Endothelial cell of umbilical vein (primary cell): ENCODE measurements at regions not wholly inside any gene's neighbourhood (a gene's known extent, or its start where the extent isn't known, plus 50 kb on each side); places are given as distances from the start of the nearest gene placed in this dataset.

Experiments
- BruUV-seq: library from RNA; stranded (reverse); fragments of 400-500 nt; replicated peaks from 2 replicates; lab custom pipeline; 2021; lab: Mats Ljungman, UMichigan
- CTCF ChIA-PET: fragments of 300-600, 350-600 bp; sonication (Branson Sonifier 250); formaldehyde crosslinking; loops from one replicate; lab custom pipeline; 2021; ENCODE audit warnings: antibody characterized with exemption, inconsistent platforms; lab: Charles Lee
- POLR2A ChIA-PET: fragments of 300-600, 350-600 bp; sonication (Branson Sonifier 250); formaldehyde crosslinking; loops from one replicate; lab custom pipeline; 2021; ENCODE audit warnings: antibody characterized with exemption, inconsistent platforms; lab: Charles Lee
- DNase-seq: peaks from one replicate; pipeline ENCODE4 v3.0.0-alpha.2; 2011; ENCODE audit warnings: low read depth, low spot score
- FAIRE-seq: peaks from 2 replicates; lab custom pipeline; 2011; peaks lifted over from hg19 to GRCh38; lab: Jason Lieb, UNC
- H2AFZ ChIP-seq: 2 replicates; pipeline ENCODE4 v1.6.0; 2012; ENCODE audit warnings: low read depth, low read length, control low read depth, inconsistent platforms
- H3K27ac ChIP-seq: 2 replicates; pipeline ENCODE4 v1.5.1; 2011; ENCODE audit warnings: low read depth, mild to moderate bottlenecking, control low read depth, low read length, moderate library complexity; ENCODE audit not compliant: insufficient read depth
- H3K27me3 ChIP-seq, 2 experiments: 2 replicates each; pipeline versions ENCODE4 v1.6.0 to v1.6.1; 2011; ENCODE audit warnings: low read length in 2 of 2, mixed read lengths in 1 of 2; ENCODE audit not compliant: control insufficient read depth in 2 of 2, insufficient read depth in 2 of 2
- H3K36me3 ChIP-seq, 2 experiments: 2 replicates in 1 of 2; 3 replicates in 1 of 2; pipeline ENCODE4 v1.5.1; 2011; ENCODE audit warnings: low read length in 2 of 2, mild to moderate bottlenecking in 1 of 2, moderate library complexity in 1 of 2; ENCODE audit not compliant: control insufficient read depth in 2 of 2, insufficient read depth in 2 of 2; ENCODE audit errors: extremely low read depth in 1 of 2
- H3K4me1 ChIP-seq: 3 replicates; pipeline ENCODE4 v1.5.1; 2011; ENCODE audit warnings: mild to moderate bottlenecking, low read length; ENCODE audit not compliant: control insufficient read depth, insufficient read depth; ENCODE audit errors: extremely low read depth
- H3K4me2 ChIP-seq: 2 replicates; pipeline ENCODE4 v1.6.1; 2011; ENCODE audit warnings: low read length, control low read depth, mixed read lengths; ENCODE audit not compliant: insufficient read depth
- H3K4me3 ChIP-seq, 3 experiments: fragments of 200-600 bp in 1 of 3; sonication (generic), shearing (Covaris generic) in 1 of 3; replicated peaks in 1 of 3; 2 replicates each; pipeline ENCODE4 v1.5.1; 2011 to 2016; ENCODE audit warnings: control low read depth in 3 of 3, low read length in 3 of 3, mild to moderate bottlenecking in 2 of 3, inconsistent platforms in 1 of 3, low read depth in 1 of 3, moderate library complexity in 1 of 3; ENCODE audit not compliant: insufficient read depth in 1 of 3
- H3K79me2 ChIP-seq: 2 replicates; pipeline ENCODE4 v1.6.0; 2012; ENCODE audit warnings: low read length, inconsistent platforms; ENCODE audit not compliant: control insufficient read depth, insufficient read depth
- H3K9ac ChIP-seq: replicated peaks from 2 replicates; pipeline ENCODE3; 2011; ENCODE audit warnings: low read length, control low read depth; ENCODE audit not compliant: insufficient read depth; ENCODE audit errors: extremely low read depth
- H3K9me1 ChIP-seq: replicated peaks from 3 replicates; pipeline ENCODE4 v1.6.0; 2011; ENCODE audit warnings: mild to moderate bottlenecking, low read length; ENCODE audit not compliant: control insufficient read depth, insufficient read depth; ENCODE audit errors: extremely low read depth
- H3K9me3 ChIP-seq: replicated peaks from 2 replicates; pipeline ENCODE4 v1.5.1; 2012; ENCODE audit warnings: low read length, inconsistent platforms; ENCODE audit not compliant: control insufficient read depth, insufficient read depth
- H4K20me1 ChIP-seq: replicated peaks from 2 replicates; pipeline ENCODE3; 2011; ENCODE audit warnings: mild to moderate bottlenecking, low read length; ENCODE audit not compliant: control insufficient read depth, insufficient read depth; ENCODE audit errors: extremely low read depth
- EZH2 ChIP-seq: IDR thresholded peaks from 2 replicates; pipeline ENCODE4 v1.6.1; 2012; ENCODE audit warnings: borderline replicate concordance, low read depth, mild to moderate bottlenecking, moderate library complexity, low read length, inconsistent platforms; ENCODE audit not compliant: severe bottlenecking
- FOS ChIP-seq: IDR thresholded peaks from 2 replicates; pipeline ENCODE4 v1.6.1; 2011; ENCODE audit warnings: mild to moderate bottlenecking, low read length, moderate library complexity, borderline replicate concordance; ENCODE audit not compliant: insufficient read depth
- GATA2 ChIP-seq: IDR thresholded peaks from 2 replicates; pipeline ENCODE4 v1.7.0; 2011; ENCODE audit warnings: low read depth, mild to moderate bottlenecking, moderate library complexity, mixed read lengths, low read length; ENCODE audit not compliant: insufficient read length, insufficient read depth
- JUN ChIP-seq: IDR thresholded peaks from 2 replicates; pipeline ENCODE4 v1.6.1; 2011; ENCODE audit warnings: borderline replicate concordance, low read depth; ENCODE audit not compliant: insufficient read length, insufficient read depth
- MYC ChIP-seq: IDR thresholded peaks from one replicate; pipeline ENCODE4 v1.6.1; 2011; ENCODE audit warnings: mild to moderate bottlenecking, low read depth, low read length
- POLR2A ChIP-seq: IDR thresholded peaks from 2 replicates; pipeline ENCODE4 v1.6.1; 2012; ENCODE audit warnings: low read depth, mild to moderate bottlenecking, control low read depth, low read length
- POLR2AphosphoS5 ChIP-seq: IDR thresholded peaks from 2 replicates; pipeline ENCODE4 v1.6.1; 2012; ENCODE audit warnings: low read depth, mild to moderate bottlenecking, control low read depth, low read length, moderate library complexity; ENCODE audit not compliant: insufficient read depth
- dilution Hi-C: fragments of 300-500 bp; cut with MboI; formaldehyde crosslinking; loops from one replicate; pipeline ENCODE4 v1.15.0; 2019; ENCODE audit warnings: low sequenced_read_pairs; ENCODE audit not compliant: extremely low pct_ligation_motif_present
- intact Hi-C: fragments of 100-400 bp; cut with micrococcal nuclease; formaldehyde crosslinking; loops from one replicate; pipeline ENCODE4 v1.10.0; 2022
- TF ChIP-seq, protein P1 (sequence below), 2 donors: IDR thresholded peaks; 1 replicate in 1 of 2; 2 replicates in 1 of 2; pipeline ENCODE4 v1.5.1; 2011; ENCODE audit warnings: low read length in 2 of 2, mild to moderate bottlenecking in 2 of 2, moderate library complexity in 2 of 2, control low read depth in 1 of 2, inconsistent platforms in 1 of 2, low read depth in 1 of 2; ENCODE audit not compliant: insufficient read depth in 1 of 2; ENCODE audit errors: extremely low read depth in 1 of 2
- TF ChIP-seq, protein P2 (sequence below): IDR thresholded peaks from 2 replicates; pipeline ENCODE4 v1.6.1; 2011; ENCODE audit not compliant: insufficient read depth, insufficient read length

DNA sequence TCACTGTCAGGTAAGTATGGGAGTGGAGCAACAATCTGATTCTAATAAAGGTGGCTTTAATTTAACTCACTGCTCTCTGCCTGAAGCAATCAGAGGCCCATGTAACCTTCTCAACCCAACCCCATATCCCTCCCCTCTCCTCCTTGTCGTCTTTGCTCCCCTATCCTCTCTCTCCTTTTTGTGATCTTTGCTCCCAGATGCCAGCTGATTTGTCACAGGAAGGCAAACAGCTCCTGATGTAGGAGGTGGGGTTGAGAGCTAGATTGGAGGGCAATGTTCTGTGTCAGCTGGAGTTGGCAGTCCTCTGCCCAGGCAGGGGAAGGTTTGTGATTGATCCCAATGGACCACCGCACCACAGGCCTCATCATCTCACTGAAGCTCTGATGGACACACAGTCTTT is 101.4 kb upstream of the PIK3CG start:
- no peak overlapping the region for H3K9ac ChIP-seq
- no peaks in the 10 kb centered on the region for H3K9me3 ChIP-seq
- intact Hi-C loops, result no loop called here
- POLR2A ChIA-PET, result no interaction called here
- BruUV-seq, result no TSS peak
- H4K20me1 ChIP-seq, result no peaks in the 10 kb centered on the region
- no peak for TF ChIP-seq POLR2A
- TF ChIP-seq FOS, result no peak
- TF ChIP-seq MYC, result no peak
- no peak for TF ChIP-seq JUN
- no peak overlapping the region for H3K27ac ChIP-seq
- H3K36me3 ChIP-seq, result no peaks in the 10 kb centered on the region
- H3K9me1 ChIP-seq, result no peaks in the 10 kb centered on the region
- H3K79me2 ChIP-seq, result no peaks in the 10 kb centered on the region
- no peaks in the 10 kb centered on the region for H3K4me1 ChIP-seq
- H3K4me2 ChIP-seq, result no peak overlapping the region
- DNase-seq (no peak), FAIRE-seq (no peak)
- dilution Hi-C loops, result no loop called here
- H2AFZ ChIP-seq, result no peak overlapping the region
- CTCF ChIA-PET, result interaction anchor here (0.8 to 1.5 kb wide), 2 partner anchors 11 to 27 kb away, joined by 4 read pairs; no protein-coding TSS in a partner anchor
- no peak overlapping the region for H3K4me3 ChIP-seq
- no peaks in the 10 kb centered on the region for H3K27me3 ChIP-seq

DNA sequence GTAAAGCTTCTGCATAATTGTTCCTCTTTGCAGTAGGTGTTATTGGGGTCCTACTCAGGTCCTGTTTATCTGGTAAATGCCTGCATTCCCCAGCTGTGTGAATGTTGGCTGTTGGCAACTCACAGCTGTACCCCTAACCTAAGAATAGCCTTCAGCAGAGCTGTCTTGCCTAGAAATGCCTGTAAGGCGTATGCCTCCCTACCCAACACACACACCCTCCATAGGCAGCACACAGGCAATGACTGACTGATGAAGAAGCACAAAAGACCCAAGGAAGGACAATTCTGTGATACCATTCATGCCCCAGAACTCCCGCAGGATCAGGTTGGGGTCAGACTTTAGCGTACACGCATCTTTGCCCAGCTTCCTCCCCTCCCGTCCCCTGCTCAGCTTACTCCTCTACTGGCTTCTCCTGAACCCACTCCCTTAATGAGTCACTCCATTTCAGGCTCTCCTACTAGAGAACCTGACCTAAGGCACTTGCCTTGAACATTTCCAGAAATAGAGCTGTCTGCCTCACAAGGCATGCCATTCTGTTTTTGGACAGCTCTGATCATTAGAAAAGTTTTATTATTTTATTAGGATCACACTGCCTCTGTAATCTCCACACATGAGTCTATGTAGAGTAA is 99.2 kb upstream of the PIK3CG start:
- intact Hi-C loops, result no loop called here

More for the DNA sequence above, 99.2 kb upstream of the PIK3CG start:
- no peak overlapping the region for H3K27ac ChIP-seq
- POLR2A ChIA-PET, result no interaction called here
- H3K4me3 ChIP-seq, result no peak overlapping the region
- no TSS peak for BruUV-seq
- no peaks in the 10 kb centered on the region for H3K9me3 ChIP-seq
- no peak overlapping the region for H3K9ac ChIP-seq
- H3K9me1 ChIP-seq, result no peaks in the 10 kb centered on the region
- no peaks in the 10 kb centered on the region for H3K27me3 ChIP-seq
- no peaks in the 10 kb centered on the region for H3K79me2 ChIP-seq
- CTCF ChIA-PET, result interaction anchor here (1.2 to 1.4 kb wide), 2 partner anchors 10 to 223 kb away, joined by 5 to 7 read pairs; no protein-coding TSS in a partner anchor
- H3K4me2 ChIP-seq, result no peak overlapping the region
- no peaks in the 10 kb centered on the region for H3K36me3 ChIP-seq
- FAIRE-seq (no peak), DNase-seq (no peak)
- no peaks in the 10 kb centered on the region for H4K20me1 ChIP-seq
- dilution Hi-C loops, result no loop called here
- H2AFZ ChIP-seq, result no peak overlapping the region
- TF ChIP-seq POLR2A (no peak), FOS (no peak), JUN (no peak), MYC (no peak), GATA2 (no peak), POLR2AphosphoS5 (no peak), EZH2 (no peak)
- TF ChIP-seq, protein P1, sequence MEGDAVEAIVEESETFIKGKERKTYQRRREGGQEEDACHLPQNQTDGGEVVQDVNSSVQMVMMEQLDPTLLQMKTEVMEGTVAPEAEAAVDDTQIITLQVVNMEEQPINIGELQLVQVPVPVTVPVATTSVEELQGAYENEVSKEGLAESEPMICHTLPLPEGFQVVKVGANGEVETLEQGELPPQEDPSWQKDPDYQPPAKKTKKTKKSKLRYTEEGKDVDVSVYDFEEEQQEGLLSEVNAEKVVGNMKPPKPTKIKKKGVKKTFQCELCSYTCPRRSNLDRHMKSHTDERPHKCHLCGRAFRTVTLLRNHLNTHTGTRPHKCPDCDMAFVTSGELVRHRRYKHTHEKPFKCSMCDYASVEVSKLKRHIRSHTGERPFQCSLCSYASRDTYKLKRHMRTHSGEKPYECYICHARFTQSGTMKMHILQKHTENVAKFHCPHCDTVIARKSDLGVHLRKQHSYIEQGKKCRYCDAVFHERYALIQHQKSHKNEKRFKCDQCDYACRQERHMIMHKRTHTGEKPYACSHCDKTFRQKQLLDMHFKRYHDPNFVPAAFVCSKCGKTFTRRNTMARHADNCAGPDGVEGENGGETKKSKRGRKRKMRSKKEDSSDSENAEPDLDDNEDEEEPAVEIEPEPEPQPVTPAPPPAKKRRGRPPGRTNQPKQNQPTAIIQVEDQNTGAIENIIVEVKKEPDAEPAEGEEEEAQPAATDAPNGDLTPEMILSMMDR (IDR thresholded peaks at IDR 0.05; ENCODE audit: extremely low read depth in 1 of 2, insufficient read depth in 1 of 2, low read depth in 1 of 2, low read length in 2 of 2), result no peak
- TF ChIP-seq, protein P2, sequence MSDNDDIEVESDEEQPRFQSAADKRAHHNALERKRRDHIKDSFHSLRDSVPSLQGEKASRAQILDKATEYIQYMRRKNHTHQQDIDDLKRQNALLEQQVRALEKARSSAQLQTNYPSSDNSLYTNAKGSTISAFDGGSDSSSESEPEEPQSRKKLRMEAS, result no peak
- peaks cover 13% of the 10 kb centered on the region for H3K4me1 ChIP-seq
